ENCODE measurements at regions not wholly inside any gene's neighbourhood (a gene's known extent, or its start where the extent isn't known, plus 50 kb on each side); places are given as distances from the start of the nearest gene placed in this dataset.

DNA sequence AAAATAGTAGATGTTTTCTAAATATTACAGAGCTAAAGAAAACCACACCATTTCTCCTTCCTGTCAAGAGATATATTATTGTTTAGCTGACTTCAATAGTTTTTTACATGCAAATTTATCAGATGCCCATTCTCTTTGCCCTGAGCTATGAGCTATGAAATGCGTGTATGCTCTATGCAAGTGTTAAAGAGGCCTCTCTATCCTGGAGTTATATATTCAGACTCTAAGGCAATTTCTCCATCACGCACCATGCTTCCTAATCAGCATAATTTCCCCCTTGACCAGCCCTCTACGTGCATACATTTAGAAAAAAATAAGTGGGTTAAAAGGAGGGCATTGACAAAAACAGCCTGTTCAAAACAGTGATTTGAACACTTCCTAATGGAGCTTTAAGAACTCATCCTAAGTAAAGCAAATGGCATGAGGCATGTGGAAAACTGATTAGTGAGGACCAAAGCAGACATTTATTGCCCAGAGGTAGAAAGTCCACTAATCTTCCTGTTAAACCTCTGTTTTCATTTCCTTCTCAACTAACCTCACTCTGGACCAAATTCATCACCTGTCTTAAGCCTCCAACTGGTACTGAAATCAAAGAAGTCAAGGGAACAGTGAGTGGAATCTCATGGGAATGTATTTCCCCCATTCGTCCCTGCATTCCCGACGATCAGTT, 565.8 kb upstream of the PKN2 start:
- Mint-ChIP-seq H3K36me3 (ENCODE audit: low read depth) (no peaks in the 10 kb centered on the region), H3K27me3 (ENCODE audit: low read depth) (no peaks in the 10 kb centered on the region), H3K9me3 (no peaks in the 10 kb centered on the region), H3K4me1 (no peaks in the 10 kb centered on the region), H3K4me3 (no peak overlapping the region), H3K27ac (ENCODE audit: unreplicated experiment) (peak overlapping the region; percentile 46)
- TF ChIP-seq, protein P1, sequence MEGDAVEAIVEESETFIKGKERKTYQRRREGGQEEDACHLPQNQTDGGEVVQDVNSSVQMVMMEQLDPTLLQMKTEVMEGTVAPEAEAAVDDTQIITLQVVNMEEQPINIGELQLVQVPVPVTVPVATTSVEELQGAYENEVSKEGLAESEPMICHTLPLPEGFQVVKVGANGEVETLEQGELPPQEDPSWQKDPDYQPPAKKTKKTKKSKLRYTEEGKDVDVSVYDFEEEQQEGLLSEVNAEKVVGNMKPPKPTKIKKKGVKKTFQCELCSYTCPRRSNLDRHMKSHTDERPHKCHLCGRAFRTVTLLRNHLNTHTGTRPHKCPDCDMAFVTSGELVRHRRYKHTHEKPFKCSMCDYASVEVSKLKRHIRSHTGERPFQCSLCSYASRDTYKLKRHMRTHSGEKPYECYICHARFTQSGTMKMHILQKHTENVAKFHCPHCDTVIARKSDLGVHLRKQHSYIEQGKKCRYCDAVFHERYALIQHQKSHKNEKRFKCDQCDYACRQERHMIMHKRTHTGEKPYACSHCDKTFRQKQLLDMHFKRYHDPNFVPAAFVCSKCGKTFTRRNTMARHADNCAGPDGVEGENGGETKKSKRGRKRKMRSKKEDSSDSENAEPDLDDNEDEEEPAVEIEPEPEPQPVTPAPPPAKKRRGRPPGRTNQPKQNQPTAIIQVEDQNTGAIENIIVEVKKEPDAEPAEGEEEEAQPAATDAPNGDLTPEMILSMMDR (conservative IDR thresholded peaks at IDR 0.05), result no peak
- no peak for DNase-seq (ENCODE audit: low read depth, low spot score)

DNA sequence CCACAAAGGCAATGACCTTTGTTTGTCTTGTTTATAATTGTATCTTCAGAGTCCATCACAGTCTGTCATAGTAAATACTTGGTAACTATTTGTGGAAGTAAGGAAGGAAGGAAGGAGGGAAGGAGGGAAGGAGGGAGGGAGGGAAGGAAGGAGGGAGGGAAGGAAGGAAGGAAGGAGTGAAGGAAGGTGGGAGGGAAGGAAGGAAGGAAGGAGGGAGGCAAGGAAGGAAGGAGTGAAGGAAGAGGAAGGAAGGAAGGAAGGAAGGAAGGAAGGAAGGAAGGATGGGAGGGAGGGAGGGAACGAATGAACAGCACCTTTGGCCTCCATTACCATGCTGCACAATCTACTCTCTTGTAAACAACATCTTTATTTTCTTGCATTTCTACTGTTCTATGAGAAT, 559.5 kb upstream of the PKN2 start:
- Mint-ChIP-seq H3K4me1 (no peaks in the 10 kb centered on the region), H3K4me3 (no peak overlapping the region), H3K27me3 (ENCODE audit: low read depth) (no peaks in the 10 kb centered on the region), H3K9me3 (peaks cover 3% of the 10 kb centered on the region), H3K27ac (ENCODE audit: unreplicated experiment) (no peak overlapping the region), H3K36me3 (ENCODE audit: low read depth) (no peaks in the 10 kb centered on the region)
- TF ChIP-seq, protein P1 (conservative IDR thresholded peaks at IDR 0.05), result no peak
- no peak for DNase-seq (ENCODE audit: low read depth, low spot score)

DNA sequence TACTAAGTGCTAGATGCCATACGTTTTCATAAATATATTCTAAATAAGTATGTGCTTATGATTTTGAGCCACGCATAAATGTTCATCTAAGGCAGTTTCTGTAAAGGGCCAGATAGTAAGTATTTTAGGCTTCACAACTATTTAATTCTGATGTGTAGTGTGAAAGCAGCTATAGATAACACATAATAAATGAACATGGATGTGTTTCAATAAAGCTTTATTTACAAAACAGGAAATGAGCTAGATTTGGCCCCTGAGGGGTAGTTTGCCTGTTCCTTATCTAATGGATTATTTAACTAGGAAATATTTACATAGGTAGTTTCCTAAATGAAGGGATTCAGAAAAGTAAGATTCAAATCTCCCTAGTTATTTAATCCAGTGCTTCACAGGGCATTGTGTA, 557.6 kb upstream of the PKN2 start:
- no peak overlapping the region for H3K4me3 Mint-ChIP-seq
- H3K4me1 Mint-ChIP-seq, result no peaks in the 10 kb centered on the region
- H3K9me3 Mint-ChIP-seq, result peaks cover 7% of the 10 kb centered on the region
- H3K27me3 Mint-ChIP-seq (ENCODE audit: low read depth), result no peaks in the 10 kb centered on the region
- no peak for DNase-seq (ENCODE audit: low read depth, low spot score)
- H3K27ac Mint-ChIP-seq (ENCODE audit: unreplicated experiment), result no peak overlapping the region
- H3K36me3 Mint-ChIP-seq (ENCODE audit: low read depth), result peaks cover 2% of the 10 kb centered on the region
- TF ChIP-seq, protein P1 (conservative IDR thresholded peaks at IDR 0.05), result no peak

DNA sequence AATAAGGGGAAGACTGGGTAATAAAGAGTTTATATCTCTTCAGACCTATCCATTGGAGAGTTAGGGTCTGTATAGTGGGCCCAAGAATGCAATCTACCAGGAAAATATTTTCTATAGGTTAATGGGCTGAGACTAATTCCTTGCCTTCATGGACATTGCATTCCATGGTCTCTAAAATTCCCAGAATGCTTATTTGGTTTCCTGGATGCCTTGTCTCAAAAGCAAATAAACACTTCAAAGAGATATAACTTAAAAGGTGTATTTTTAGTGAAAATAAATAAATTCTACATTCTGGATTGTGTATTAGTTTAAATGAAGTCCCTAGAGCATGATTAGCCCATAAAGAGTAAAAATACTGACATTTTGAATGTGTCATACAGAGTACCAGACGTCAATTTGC, 550.1 kb upstream of the PKN2 start:
- Mint-ChIP-seq H3K9me3 (peaks cover 6% of the 10 kb centered on the region), H3K4me1 (no peaks in the 10 kb centered on the region), H3K27me3 (ENCODE audit: low read depth) (no peaks in the 10 kb centered on the region), H3K27ac (ENCODE audit: unreplicated experiment) (no peak overlapping the region), H3K4me3 (no peak overlapping the region), H3K36me3 (ENCODE audit: low read depth) (peaks cover 2% of the 10 kb centered on the region)
- TF ChIP-seq, protein P1 (conservative IDR thresholded peaks at IDR 0.05), result no peak
- DNase-seq (ENCODE audit: low read depth, low spot score), result no peak

DNA sequence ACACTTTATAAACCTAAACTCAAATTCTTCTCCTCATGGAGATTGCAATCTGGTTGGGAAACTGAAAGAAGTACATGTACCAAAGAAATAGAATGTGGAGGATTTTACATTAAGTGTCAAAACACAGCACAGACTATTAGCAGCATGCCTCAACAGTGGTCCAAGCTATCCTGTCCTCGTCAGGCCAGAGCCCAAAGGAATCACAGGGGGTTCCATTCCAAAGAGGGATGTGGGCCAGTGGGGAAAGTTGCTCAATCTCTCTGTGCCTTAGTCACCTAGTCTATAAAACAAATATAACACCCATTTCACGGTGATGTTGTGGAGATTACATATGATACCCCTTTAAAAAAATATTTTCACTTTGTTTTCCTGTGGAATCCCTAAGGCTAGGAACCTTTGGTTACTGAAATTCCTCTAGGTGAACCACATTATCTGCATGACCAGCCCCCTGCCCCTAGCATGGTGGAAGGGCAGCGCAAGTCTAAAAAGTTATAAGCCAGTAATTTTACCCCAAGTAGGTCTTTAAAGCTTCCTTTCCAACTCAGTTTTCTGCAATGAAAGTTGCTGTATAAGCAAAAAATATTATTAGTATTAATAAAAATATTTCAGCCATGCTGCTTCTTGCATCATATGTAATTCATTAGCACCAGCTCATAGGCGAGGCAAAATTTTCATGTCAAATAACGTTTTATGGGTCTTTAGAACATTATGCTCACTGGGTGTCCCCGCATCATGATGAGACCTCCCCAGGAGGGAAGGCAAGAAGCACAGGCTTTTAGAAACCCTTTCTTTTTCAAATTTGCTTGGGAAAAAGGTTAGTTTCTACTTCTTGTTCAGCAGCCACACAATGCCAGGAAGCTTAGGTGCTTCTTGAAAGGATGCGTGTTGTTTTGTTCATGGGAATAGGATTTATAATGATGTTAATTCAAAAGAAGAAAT, 548.8 kb upstream of the PKN2 start:
- TF ChIP-seq, protein P1 (conservative IDR thresholded peaks at IDR 0.05), result no peak
- peaks cover 2% of the 10 kb centered on the region for H3K36me3 Mint-ChIP-seq (ENCODE audit: low read depth)
- DNase-seq (ENCODE audit: low read depth, low spot score), result no peak
- no peak overlapping the region for H3K4me3 Mint-ChIP-seq
- H3K27me3 Mint-ChIP-seq (ENCODE audit: low read depth), result no peaks in the 10 kb centered on the region
- no peak overlapping the region for H3K27ac Mint-ChIP-seq (ENCODE audit: unreplicated experiment)
- no peaks in the 10 kb centered on the region for H3K4me1 Mint-ChIP-seq
- H3K9me3 Mint-ChIP-seq, result peaks cover 6% of the 10 kb centered on the region
